NCI-H69 (cell line): ENCODE measurements at regions not wholly inside any gene's neighbourhood (a gene's known extent, or its start where the extent isn't known, plus 50 kb on each side); places are given as distances from the start of the nearest gene placed in this dataset.
"Not testable (repeated sequence)": the region's sequence is repeated elsewhere in the genome, so short reads cannot be mapped to it uniquely, and the experiment has no call there.

Source experiments
- DNase-seq: peaks from one replicate; lab custom pipeline; 2025; lab: John Stamatoyannopoulos, UW

- DNase-seq: no peak
These were observed 269.6 kb downstream of the TEX29 start for GRCh38 chr13:111589992-111590391.

- peak; percentile 26 for DNase-seq
These were observed 270.4 kb downstream of the TEX29 start for GRCh38 chr13:111590796-111591195.

GRCh38 chr13:111593490-111593889, 273.0 kb downstream of the TEX29 start:
- DNase-seq: not testable (repeated sequence)

- no peak for DNase-seq
These were observed 274.2 kb downstream of the TEX29 start for GRCh38 chr13:111594606-111595005.

- DNase-seq: no peak
These were observed 274.8 kb downstream of the TEX29 start for GRCh38 chr13:111595276-111595675.

GRCh38 chr13:111595791-111596190, 275.3 kb downstream of the TEX29 start:
- DNase-seq: no peak

- DNase-seq: peak; percentile 96
These were observed 276.8 kb downstream of the TEX29 start for GRCh38 chr13:111597191-111597611.

GRCh38 chr13:111597618-111598017, 277.2 kb downstream of the TEX29 start:
- no peak for DNase-seq

GRCh38 chr13:111598747-111599146, 278.3 kb downstream of the TEX29 start:
- peak; percentile 81 for DNase-seq

GRCh38 chr13:111599791-111600190, 279.3 kb downstream of the TEX29 start:
- DNase-seq: no peak

- DNase-seq: no peak
These were observed 282.4 kb downstream of the TEX29 start for GRCh38 chr13:111602874-111603273.

GRCh38 chr13:111604097-111604496, 283.7 kb downstream of the TEX29 start:
- no peak for DNase-seq

GRCh38 chr13:111608556-111608955, 288.1 kb downstream of the TEX29 start:
- DNase-seq: no peak

- DNase-seq: no peak
These were observed 289.2 kb downstream of the TEX29 start for GRCh38 chr13:111609631-111610030.

GRCh38 chr13:111610081-111610480, 289.6 kb downstream of the TEX29 start:
- peak; percentile 69 for DNase-seq

- DNase-seq: no peak
These were observed 290.4 kb downstream of the TEX29 start for GRCh38 chr13:111610879-111611278.

- no peak for DNase-seq
These were observed 291.2 kb downstream of the TEX29 start for GRCh38 chr13:111611651-111612050.

- no peak for DNase-seq
These were observed 292.4 kb downstream of the TEX29 start for GRCh38 chr13:111612886-111613285.

GRCh38 chr13:111614009-111614408, 293.6 kb downstream of the TEX29 start:
- peak; percentile 72 for DNase-seq

GRCh38 chr13:111614613-111615012, 294.2 kb downstream of the TEX29 start:
- DNase-seq: peak; percentile 52

GRCh38 chr13:111616203-111616602, 295.8 kb downstream of the TEX29 start:
- DNase-seq: no peak

GRCh38 chr13:111620166-111620565, 299.7 kb downstream of the TEX29 start:
- no peak for DNase-seq

GRCh38 chr13:111620586-111620985, 300.1 kb downstream of the TEX29 start:
- no peak for DNase-seq

- no peak for DNase-seq
These were observed 300.7 kb downstream of the TEX29 start for GRCh38 chr13:111621164-111621563.

- no peak for DNase-seq
These were observed 301.6 kb downstream of the TEX29 start for GRCh38 chr13:111622051-111622531.
